PFSK-1 (cell line): ENCODE measurements at regions not wholly inside any gene's neighbourhood (a gene's known extent, or its start where the extent isn't known, plus 50 kb on each side); places are given as distances from the start of the nearest gene placed in this dataset.

Source experiments
- FOXP2 ChIP-seq: optimal IDR thresholded peaks from 2 replicates; pipeline ENCODE3; 2011; ENCODE audit warnings: borderline replicate concordance, control low read depth, inconsistent platforms; ENCODE audit not compliant: insufficient read depth; ENCODE audit errors: extremely low read length, extremely low read depth
- POLR2AphosphoS5 ChIP-seq: IDR thresholded peaks from 2 replicates; pipeline ENCODE4 v1.6.1; 2012; ENCODE audit warnings: low read depth, mild to moderate bottlenecking, control low read depth, low read length, moderate library complexity
- REST ChIP-seq, 2 experiments: IDR thresholded peaks; 2 replicates each; pipeline versions ENCODE4 v1.6.1 to v1.8.0; 2011 to 2012; ENCODE audit warnings: low read depth in 2 of 2, low read length in 2 of 2, control low read depth in 1 of 2, inconsistent platforms in 1 of 2, mild to moderate bottlenecking in 1 of 2, moderate library complexity in 1 of 2; ENCODE audit not compliant: insufficient read depth in 1 of 2
- SIN3A ChIP-seq: IDR thresholded peaks from 2 replicates; pipeline ENCODE4 v1.6.1; 2012; ENCODE audit warnings: mild to moderate bottlenecking, low read length, moderate library complexity, borderline replicate concordance; ENCODE audit not compliant: insufficient read depth
- TAF1 ChIP-seq: IDR thresholded peaks from 2 replicates; pipeline ENCODE4 v1.6.1; 2012; ENCODE audit warnings: low read length, control low read depth, borderline replicate concordance; ENCODE audit not compliant: insufficient read depth

GRCh38 chr13:61563645-61564044 is 148.0 kb upstream of the PCDH20 start:
- no peak for TF ChIP-seq POLR2AphosphoS5
- no peak for TF ChIP-seq REST (IDR thresholded peaks at IDR 0.05; ENCODE audit: insufficient read depth in 1 of 2, low read depth in 2 of 2, low read length in 2 of 2)
- TF ChIP-seq SIN3A = no peak
- TF ChIP-seq TAF1 = no peak
- TF ChIP-seq FOXP2 = no peak

GRCh38 chr13:61546911-61547310 is 131.3 kb upstream of the PCDH20 start:
- TF ChIP-seq REST (IDR thresholded peaks at IDR 0.05; ENCODE audit: insufficient read depth in 1 of 2, low read depth in 2 of 2, low read length in 2 of 2) (no peak), TAF1 (no peak), SIN3A (no peak)

- no peak for TF ChIP-seq REST (IDR thresholded peaks at IDR 0.05; ENCODE audit: insufficient read depth in 1 of 2, low read depth in 2 of 2, low read length in 2 of 2)
- no peak for TF ChIP-seq POLR2AphosphoS5
- TF ChIP-seq FOXP2 = no peak
- TF ChIP-seq SIN3A = no peak
- TF ChIP-seq TAF1 = no peak
Measured at GRCh38 chr13:61546413-61546812, 130.8 kb upstream of the PCDH20 start.

GRCh38 chr13:61536433-61536832 is 120.8 kb upstream of the PCDH20 start:
- TF ChIP-seq SIN3A (no peak), TAF1 (no peak), FOXP2 (no peak), REST (IDR thresholded peaks at IDR 0.05; ENCODE audit: insufficient read depth in 1 of 2, low read depth in 2 of 2, low read length in 2 of 2) (no peak), POLR2AphosphoS5 (no peak)

- no peak for TF ChIP-seq SIN3A
Measured at GRCh38 chr13:61531383-61532065, 115.9 kb upstream of the PCDH20 start.
